ENCODE measurements at regions not wholly inside any gene's neighbourhood (a gene's known extent, or its start where the extent isn't known, plus 50 kb on each side); places are given as distances from the start of the nearest gene placed in this dataset.

GRCh38 chr2:200040831-200041230 lies 85.4 kb downstream of the MAIP1 start:
- Histone ChIP-seq H3K27me3 (ENCODE audit: control insufficient read depth in 2 of 2, insufficient read depth in 2 of 2, low read length in 2 of 2) (peaks cover 0 to 2% of the 10 kb centered on the region in 2 experiments), H3K4me1 (ENCODE audit: control insufficient read depth, extremely low read depth, insufficient read depth, low read length) (no peaks in the 10 kb centered on the region), H3K4me2 (ENCODE audit: insufficient read depth, low read length) (no peak overlapping the region), H3K4me3 (replicated peaks in 1 of 3; ENCODE audit: insufficient read depth in 1 of 3, low read depth in 1 of 3, low read length in 3 of 3) (no peak overlapping the region), H4K20me1 (replicated peaks; ENCODE audit: control insufficient read depth, extremely low read depth, insufficient read depth, low read length) (no peaks in the 10 kb centered on the region), H3K9ac (replicated peaks; ENCODE audit: extremely low read depth, insufficient read depth, low read length) (no peak overlapping the region), H3K79me2 (ENCODE audit: control insufficient read depth, insufficient read depth, low read length) (no peaks in the 10 kb centered on the region), H3K36me3 (ENCODE audit: control insufficient read depth in 2 of 2, extremely low read depth in 1 of 2, insufficient read depth in 2 of 2, low read length in 2 of 2) (no peaks in the 10 kb centered on the region), H2AFZ (ENCODE audit: low read depth, low read length) (no peak overlapping the region), H3K9me3 (replicated peaks; ENCODE audit: control insufficient read depth, insufficient read depth, low read length) (no peaks in the 10 kb centered on the region), H3K9me1 (replicated peaks; ENCODE audit: control insufficient read depth, extremely low read depth, insufficient read depth, low read length) (no peaks in the 10 kb centered on the region), H3K27ac (ENCODE audit: insufficient read depth, low read depth, low read length) (no peak overlapping the region)
- FAIRE-seq (no peak), DNase-seq (ENCODE audit: low read depth, low spot score) (no peak)
- ChIA-PET POLR2A (no interaction called here), CTCF (interaction anchor here (1.2 to 1.5 kb wide), 2 partner anchors 10 to 17 kb away, joined by 4 read pairs; no protein-coding TSS in a partner anchor)
- TF ChIP-seq MYC (IDR thresholded peaks at IDR 0.05; ENCODE audit: low read depth, low read length), result no peak
- no peak for TF ChIP-seq POLR2AphosphoS5 (IDR thresholded peaks at IDR 0.05; ENCODE audit: insufficient read depth, low read depth, low read length)
- TF ChIP-seq CTCF (IDR thresholded peaks at IDR 0.05; ENCODE audit: extremely low read depth in 1 of 2, insufficient read depth in 1 of 2, low read depth in 1 of 2, low read length in 2 of 2), result no peak
- TF ChIP-seq FOS (IDR thresholded peaks at IDR 0.05; ENCODE audit: borderline replicate concordance, insufficient read depth, low read length), result no peak
- TF ChIP-seq EZH2 (IDR thresholded peaks at IDR 0.05; ENCODE audit: borderline replicate concordance, low read depth, low read length, severe bottlenecking), result no peak
- no peak for TF ChIP-seq MAX (IDR thresholded peaks at IDR 0.05; ENCODE audit: insufficient read depth, insufficient read length)
- no peak for TF ChIP-seq JUN (IDR thresholded peaks at IDR 0.05; ENCODE audit: borderline replicate concordance, insufficient read depth, insufficient read length, low read depth)
- no TSS peak for BruUV-seq (replicated peaks)
- dilution Hi-C loops (cut with MboI; ENCODE audit: extremely low pct_ligation_motif_present, low sequenced_read_pairs), result no loop called here
- intact Hi-C loops (cut with micrococcal nuclease), result no loop called here

All from endothelial cell of umbilical vein (primary cell).